Heart left ventricle (tissue), 16 donors: ENCODE measurements at regions not wholly inside any gene's neighbourhood (a gene's known extent, or its start where the extent isn't known, plus 50 kb on each side); places are given as distances from the start of the nearest gene placed in this dataset.
"Not testable (repeated sequence)": the region's sequence is repeated elsewhere in the genome, so short reads cannot be mapped to it uniquely, and the experiment has no call there.

Source experiments
- ATAC-seq, 4 donors: fragments of 200-7000 bp; cut with Tn5 transposase; one replicate each; pipeline ENCODE4 v1.9.1; 2020 to 2022; ENCODE audit warnings: moderate library complexity in 4 of 4, mild to moderate bottlenecking in 3 of 4, moderate number of reproducible peaks in 1 of 4
- DNase-seq, 5 donors: peaks; one replicate each; pipeline ENCODE4 v3.0.0-alpha.2; 2020
- H3K27ac ChIP-seq, 12 donors: fragments of 200-600 bp; sonication (generic) in 4 of 12; one replicate each; pipeline versions ENCODE4 v1.5.0 to v1.8.0; 2016 to 2022; ENCODE audit warnings: mild to moderate bottlenecking in 2 of 12
- H3K27me3 ChIP-seq, 9 donors: fragments of 200-600 bp; sonication (generic) in 2 of 9; one replicate each; pipeline versions ENCODE4 v1.5.1 to v1.8.0; 2016 to 2022; ENCODE audit warnings: mild to moderate bottlenecking in 3 of 9
- H3K36me3 ChIP-seq, 9 donors: fragments of 200-600 bp; sonication (generic) in 2 of 9; one replicate each; pipeline versions ENCODE4 v1.5.0 to v1.8.0; 2018 to 2022; ENCODE audit warnings: mild to moderate bottlenecking in 2 of 9
- H3K4me1 ChIP-seq, 12 donors: fragments of 200-600 bp; sonication (generic) in 4 of 12; one replicate each; pipeline versions ENCODE4 v1.5.0 to v1.8.0; 2016 to 2022; ENCODE audit warnings: mild to moderate bottlenecking in 3 of 12
- H3K4me3 ChIP-seq, 12 donors: fragments of 200-600 bp; sonication (generic) in 4 of 12; one replicate each; pipeline versions ENCODE4 v1.5.0 to v1.8.0; 2017 to 2022; ENCODE audit warnings: mild to moderate bottlenecking in 9 of 12, moderate library complexity in 4 of 12
- H3K9me3 ChIP-seq, 12 donors: fragments of 200-600 bp; sonication (generic) in 4 of 12; one replicate each; pipeline versions ENCODE4 v1.5.0 to v1.8.0; 2016 to 2022; ENCODE audit warnings: mild to moderate bottlenecking in 1 of 12
- POLR2A ChIP-seq, 2 donors: fragments of 450-650 bp; IDR thresholded peaks; one replicate each; pipeline ENCODE4 v1.6.1; 2017; ENCODE audit warnings: antibody characterized with exemption in 2 of 2, mild to moderate bottlenecking in 2 of 2, moderate library complexity in 2 of 2
- WGBS, 4 donors: extraction: QIAGEN DNeasy Blood & Tissue Kit in 2 of 4; methylation state at CpG; one replicate each; pipeline versions ENCODE4 v1.1.5 to v1.1.7; 2013 to 2018; 5-methylcytosine and 5-hydroxymethylcytosine counted together
- intact Hi-C, 10 donors: fragments of 100-400 bp; cut with DNase I; formaldehyde crosslinking; loops; one replicate each; pipeline versions ENCODE4 v1.11.1 to v1.14.2; 2022
- TF ChIP-seq, protein P1 (sequence below), 12 donors: fragments of 200-600 bp; sonication (generic) in 4 of 12; IDR thresholded peaks; one replicate each; pipeline versions ENCODE4 v1.5.0 to v1.8.0; 2018 to 2022; ENCODE audit warnings: antibody characterized with exemption in 12 of 12, mild to moderate bottlenecking in 5 of 12
- donor health status: ischemic (EF 13 %, LVEDD 7.1; RV severe dilation, severe dysfunction).
- donor health status: healthy with polysubstance abuse.
- donor health status: DM: no; HTN: yes; CAD: no.
- donor health status: DM: no; HTN: no; CAD: no.
- donor health status: ischemic (EF 25% LVEDD 6.9; RV normal size, moderate dysfunction).
- donor health status: ischemic (EF 25% LVEDD 5.7; RV mildly dilated, moderate dysfunction).
- donor health status: healthy.
- donor health status: DM: yes; HTN: yes; CAD: no.
- donor health status: ischemic (EF 35%, LVEDD 5.7; RV mildly dilated, moderate dysfunction).
- donor health status: nonischemic (EF 11% LVEDD 7.7; RV severe dilation, severe dysfunction).
- donor health status: DM: yes; HTN: yes; CAD: no.
- donor health status: PGD.
- donor health status: ischemic (EF 29% LVEDD 5.4; RV normal size, mild dysfunction).
- donor health status: nonischemic (EF 23%, LVEDD 6.1; RV moderate dilation, normal function).

DNA sequence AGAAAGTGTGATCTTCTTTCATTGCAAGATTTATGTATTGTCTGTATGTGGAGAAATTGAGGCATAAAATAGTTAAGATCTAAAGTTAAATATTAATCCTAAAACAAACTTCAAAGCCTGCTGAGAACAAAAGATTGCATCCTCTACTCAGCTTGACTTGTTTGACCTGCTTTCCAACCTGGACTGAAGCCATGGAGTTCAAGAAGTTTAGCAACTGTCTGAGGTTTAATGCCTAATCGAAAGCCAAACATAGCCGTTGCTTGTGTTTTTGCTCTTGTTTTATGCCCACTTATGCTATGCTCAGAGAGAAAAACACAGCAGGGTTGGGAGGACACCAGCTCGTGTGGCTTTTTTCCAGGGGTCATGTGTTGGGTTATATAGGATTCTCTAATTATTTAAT is 135.6 kb downstream of the NUFIP1 start:
- intact Hi-C loops: loop anchor here in 1 of 10 donors (10.0 kb wide), 1 partner anchor 129 kb away; no protein-coding TSS in a partner anchor
- Histone ChIP-seq H3K27me3 (no peaks in the 10 kb centered on the region), H3K36me3 (no peaks in the 10 kb centered on the region), H3K9me3 (no peaks in the 10 kb centered on the region), H3K27ac (peak overlapping the region; percentile 43 to 87 (median 81)), H3K4me1 (peaks cover 0 to 30% (median 10%) of the 10 kb centered on the region in 12 donors), H3K4me3 (no peak overlapping the region)
- DNase-seq (no peak), ATAC-seq (no peak)
- WGBS, 4 donors: 41 to 66% (median 48%) methylated on average over 3 of the region's 3 CpGs
- TF ChIP-seq, protein P1, sequence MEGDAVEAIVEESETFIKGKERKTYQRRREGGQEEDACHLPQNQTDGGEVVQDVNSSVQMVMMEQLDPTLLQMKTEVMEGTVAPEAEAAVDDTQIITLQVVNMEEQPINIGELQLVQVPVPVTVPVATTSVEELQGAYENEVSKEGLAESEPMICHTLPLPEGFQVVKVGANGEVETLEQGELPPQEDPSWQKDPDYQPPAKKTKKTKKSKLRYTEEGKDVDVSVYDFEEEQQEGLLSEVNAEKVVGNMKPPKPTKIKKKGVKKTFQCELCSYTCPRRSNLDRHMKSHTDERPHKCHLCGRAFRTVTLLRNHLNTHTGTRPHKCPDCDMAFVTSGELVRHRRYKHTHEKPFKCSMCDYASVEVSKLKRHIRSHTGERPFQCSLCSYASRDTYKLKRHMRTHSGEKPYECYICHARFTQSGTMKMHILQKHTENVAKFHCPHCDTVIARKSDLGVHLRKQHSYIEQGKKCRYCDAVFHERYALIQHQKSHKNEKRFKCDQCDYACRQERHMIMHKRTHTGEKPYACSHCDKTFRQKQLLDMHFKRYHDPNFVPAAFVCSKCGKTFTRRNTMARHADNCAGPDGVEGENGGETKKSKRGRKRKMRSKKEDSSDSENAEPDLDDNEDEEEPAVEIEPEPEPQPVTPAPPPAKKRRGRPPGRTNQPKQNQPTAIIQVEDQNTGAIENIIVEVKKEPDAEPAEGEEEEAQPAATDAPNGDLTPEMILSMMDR (IDR thresholded peaks at IDR 0.05): no peak
- TF ChIP-seq POLR2A (IDR thresholded peaks at IDR 0.05): no peak

GRCh38 chr13:44848920-44849676 is 140.2 kb downstream of the NUFIP1 start:
- Histone ChIP-seq H3K9me3 (no peaks in the 10 kb centered on the region), H3K36me3 (no peaks in the 10 kb centered on the region), H3K27me3 (no peaks in the 10 kb centered on the region), H3K4me3 (no peak overlapping the region), H3K27ac (peak overlapping the region in 1 of 12 donors; percentile 36), H3K4me1 (peaks cover 0 to 14% (median 4%) of the 10 kb centered on the region in 12 donors)
- WGBS, 4 donors: 79 to 86% (median 82%) methylated on average over 11 of the region's 11 CpGs
- intact Hi-C loops: no loop called here
- TF ChIP-seq, protein P1 (IDR thresholded peaks at IDR 0.05): no peak
- no peak for TF ChIP-seq POLR2A (IDR thresholded peaks at IDR 0.05)
- DNase-seq (no peak), ATAC-seq (no peak)

DNA sequence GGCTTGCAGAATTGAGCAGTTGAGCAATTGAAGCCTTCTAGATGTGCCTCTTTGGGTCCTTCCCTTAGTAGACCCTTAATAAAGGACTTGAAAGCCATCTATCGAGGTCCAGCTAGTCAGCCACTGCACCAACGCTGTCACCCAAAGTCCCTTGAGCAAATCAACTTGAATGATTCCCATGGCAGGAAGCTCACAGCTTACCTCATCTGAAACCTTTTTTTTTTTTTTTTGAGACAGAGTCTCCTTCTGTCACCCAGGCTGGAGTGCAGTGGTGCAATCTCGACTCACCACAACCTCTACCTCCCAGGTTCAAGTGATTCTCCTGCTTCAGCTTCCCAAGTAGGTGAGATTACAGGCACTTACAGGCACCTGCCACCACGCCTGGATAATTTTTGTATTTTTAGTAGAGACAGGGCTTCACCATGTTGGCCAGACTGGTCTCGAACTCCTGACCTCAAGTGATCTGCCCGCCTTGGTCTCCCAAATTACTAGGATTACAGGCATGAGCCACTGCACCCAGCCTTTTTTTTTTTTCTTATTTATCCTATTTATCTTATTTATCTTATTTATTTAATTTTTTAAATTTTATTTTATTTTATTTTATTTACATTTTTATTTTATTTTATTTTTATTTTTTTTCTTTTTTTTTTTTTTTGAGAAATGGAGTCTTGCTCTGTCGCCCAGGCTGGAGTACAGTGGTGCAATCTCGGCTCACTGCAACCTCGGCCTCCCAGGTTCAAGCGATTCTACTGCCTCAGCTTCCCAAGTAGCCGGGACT is 143.8 kb downstream of the NUFIP1 start:
- ATAC-seq, H3K9me3 ChIP-seq, DNase-seq: not testable (repeated sequence)

GRCh38 chr13:44844786-44845185 is 144.5 kb downstream of the NUFIP1 start:
- Histone ChIP-seq H3K36me3 (no peaks in the 10 kb centered on the region), H3K27ac (no peak overlapping the region), H3K27me3 (no peaks in the 10 kb centered on the region), H3K4me1 (peaks cover 0 to 11% (median 0%) of the 10 kb centered on the region in 12 donors), H3K4me3 (no peak overlapping the region), H3K9me3 (no peaks in the 10 kb centered on the region)
- WGBS, 4 donors: 94 to 99% (median 95%) methylated on average over 8 of the region's 8 CpGs
- TF ChIP-seq, protein P1 (IDR thresholded peaks at IDR 0.05): no peak
- TF ChIP-seq POLR2A (IDR thresholded peaks at IDR 0.05): no peak
- intact Hi-C loops: no loop called here
- DNase-seq (no peak), ATAC-seq (no peak)

More for the DNA sequence above, 143.8 kb downstream of the NUFIP1 start:
- WGBS, 4 donors: 84 to 96% (median 88%) methylated on average over 11 of the region's 11 CpGs
- intact Hi-C loops, H3K27ac ChIP-seq, H3K4me3 ChIP-seq, H3K27me3 ChIP-seq, H3K36me3 ChIP-seq: not testable (repeated sequence)
- peaks cover 0 to 11% (median 0%) of the 10 kb centered on the region in 12 donors for H3K4me1 ChIP-seq
